Type B pancreatic cell (in vitro differentiated cells): ENCODE measurements at regions not wholly inside any gene's neighbourhood (a gene's known extent, or its start where the extent isn't known, plus 50 kb on each side); places are given as distances from the start of the nearest gene placed in this dataset.
"Not testable (repeated sequence)": the region's sequence is repeated elsewhere in the genome, so short reads cannot be mapped to it uniquely, and the experiment has no call there.

Source experiments
- DNase-seq: peaks from one replicate; pipeline ENCODE4 v3.0.0; 2021; ENCODE audit warnings: mixed read lengths; ENCODE audit not compliant: unreplicated experiment; ENCODE audit errors: extremely low spot score
- H3K27ac Mint-ChIP-seq: 2 replicates; pipeline ENCODE4 v1.8.0; 2021; ENCODE audit warnings: mild to moderate bottlenecking, mixed read lengths
- H3K27me3 Mint-ChIP-seq: 2 replicates; pipeline ENCODE4 v1.8.0; 2021; ENCODE audit warnings: mixed read lengths
- H3K36me3 Mint-ChIP-seq: 2 replicates; pipeline ENCODE4 v1.8.0; 2021; ENCODE audit warnings: mixed read lengths
- H3K4me1 Mint-ChIP-seq: one replicate; pipeline ENCODE4 v1.8.0; 2021; ENCODE audit warnings: mixed read lengths; ENCODE audit not compliant: unreplicated experiment
- H3K4me3 Mint-ChIP-seq: 2 replicates; pipeline ENCODE4 v1.8.0; 2021; ENCODE audit warnings: mild to moderate bottlenecking, mixed read lengths
- H3K9me3 Mint-ChIP-seq: 2 replicates; pipeline ENCODE4 v1.8.0; 2021; ENCODE audit warnings: mixed read lengths
- TF ChIP-seq, protein P1 (sequence below): fragments of 200-600 bp; sonication (generic); conservative IDR thresholded peaks from 2 replicates; pipeline ENCODE4 v1.5.0; 2021; ENCODE audit warnings: antibody characterized with exemption, mild to moderate bottlenecking

DNA sequence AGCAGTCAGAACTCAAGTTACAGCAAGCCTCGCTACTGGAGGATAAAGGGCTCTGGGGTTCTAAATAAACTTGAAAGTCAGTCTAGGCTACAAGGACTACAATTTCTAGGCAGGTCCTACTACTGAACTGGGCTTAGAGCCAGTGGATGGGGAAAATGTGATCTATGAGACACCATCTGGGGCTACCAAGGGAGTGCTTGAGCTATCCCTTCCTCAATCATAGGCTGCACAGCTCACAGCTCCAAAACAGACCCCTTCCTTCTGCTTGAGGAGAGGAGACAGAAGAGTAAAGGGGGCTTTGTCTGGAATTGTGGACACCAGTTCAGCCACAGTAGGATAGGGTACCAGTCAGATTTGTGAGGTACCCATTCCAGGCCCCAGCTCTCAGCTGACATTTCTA, 145.8 kb upstream of the SNX7 start:
- H3K36me3 Mint-ChIP-seq = no peaks in the 10 kb centered on the region
- H3K4me3 Mint-ChIP-seq = no peak overlapping the region

DNA sequence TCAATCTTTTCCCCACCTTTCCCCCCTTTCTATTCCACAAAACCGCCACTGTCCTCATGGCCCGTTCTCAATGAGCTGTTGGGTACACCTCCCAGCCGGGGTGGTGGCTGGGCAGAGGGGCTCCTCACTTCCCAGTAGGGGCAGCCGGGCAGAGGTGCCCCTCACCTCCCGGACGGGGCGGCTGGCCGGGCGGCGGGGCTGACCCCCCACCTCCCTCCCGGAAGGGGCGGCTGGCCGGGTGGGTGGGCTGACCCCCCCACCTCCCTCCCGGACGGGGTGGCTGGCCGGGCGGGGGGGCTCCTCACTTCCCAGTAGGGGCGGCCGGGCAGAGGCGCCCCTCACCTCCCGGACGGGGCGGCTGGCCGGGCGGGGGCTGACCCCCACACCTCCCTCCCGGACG, 149.3 kb upstream of the SNX7 start:
- not testable (repeated sequence) for H3K4me3 Mint-ChIP-seq, DNase-seq, H3K4me1 Mint-ChIP-seq, H3K9me3 Mint-ChIP-seq, H3K27ac Mint-ChIP-seq, H3K27me3 Mint-ChIP-seq, H3K36me3 Mint-ChIP-seq

More for the DNA sequence above, 145.8 kb upstream of the SNX7 start:
- TF ChIP-seq, protein P1, sequence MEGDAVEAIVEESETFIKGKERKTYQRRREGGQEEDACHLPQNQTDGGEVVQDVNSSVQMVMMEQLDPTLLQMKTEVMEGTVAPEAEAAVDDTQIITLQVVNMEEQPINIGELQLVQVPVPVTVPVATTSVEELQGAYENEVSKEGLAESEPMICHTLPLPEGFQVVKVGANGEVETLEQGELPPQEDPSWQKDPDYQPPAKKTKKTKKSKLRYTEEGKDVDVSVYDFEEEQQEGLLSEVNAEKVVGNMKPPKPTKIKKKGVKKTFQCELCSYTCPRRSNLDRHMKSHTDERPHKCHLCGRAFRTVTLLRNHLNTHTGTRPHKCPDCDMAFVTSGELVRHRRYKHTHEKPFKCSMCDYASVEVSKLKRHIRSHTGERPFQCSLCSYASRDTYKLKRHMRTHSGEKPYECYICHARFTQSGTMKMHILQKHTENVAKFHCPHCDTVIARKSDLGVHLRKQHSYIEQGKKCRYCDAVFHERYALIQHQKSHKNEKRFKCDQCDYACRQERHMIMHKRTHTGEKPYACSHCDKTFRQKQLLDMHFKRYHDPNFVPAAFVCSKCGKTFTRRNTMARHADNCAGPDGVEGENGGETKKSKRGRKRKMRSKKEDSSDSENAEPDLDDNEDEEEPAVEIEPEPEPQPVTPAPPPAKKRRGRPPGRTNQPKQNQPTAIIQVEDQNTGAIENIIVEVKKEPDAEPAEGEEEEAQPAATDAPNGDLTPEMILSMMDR = no peak
- no peaks in the 10 kb centered on the region for H3K27me3 Mint-ChIP-seq
- H3K9me3 Mint-ChIP-seq = peaks cover 6% of the 10 kb centered on the region
- H3K4me1 Mint-ChIP-seq = no peaks in the 10 kb centered on the region
- DNase-seq = no peak
- no peak overlapping the region for H3K27ac Mint-ChIP-seq

DNA sequence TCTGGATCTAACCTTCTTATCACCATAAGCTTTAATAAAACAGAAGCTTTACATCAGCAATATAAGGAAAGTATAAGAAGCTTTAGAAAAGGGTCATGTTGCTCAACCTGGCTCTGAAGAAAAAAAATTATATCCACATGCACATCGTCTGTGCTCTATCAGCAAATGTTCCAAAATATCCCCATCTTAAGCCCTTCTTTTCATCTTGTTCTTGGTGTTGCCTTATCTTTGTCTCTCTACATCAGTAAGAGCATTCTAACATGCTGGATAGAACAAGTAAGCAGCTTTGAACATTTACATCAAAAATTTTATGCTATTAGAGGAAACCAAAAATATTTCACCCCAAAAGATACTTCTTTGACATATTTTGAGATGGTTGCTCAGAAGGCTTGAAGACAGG, 157.8 kb upstream of the SNX7 start:
- no peak for DNase-seq
- H3K36me3 Mint-ChIP-seq = no peaks in the 10 kb centered on the region
- no peaks in the 10 kb centered on the region for H3K4me1 Mint-ChIP-seq
- peaks cover 8% of the 10 kb centered on the region for H3K9me3 Mint-ChIP-seq
- TF ChIP-seq, protein P1 = no peak
- H3K27me3 Mint-ChIP-seq = no peaks in the 10 kb centered on the region
- no peak overlapping the region for H3K4me3 Mint-ChIP-seq
- no peak overlapping the region for H3K27ac Mint-ChIP-seq

DNA sequence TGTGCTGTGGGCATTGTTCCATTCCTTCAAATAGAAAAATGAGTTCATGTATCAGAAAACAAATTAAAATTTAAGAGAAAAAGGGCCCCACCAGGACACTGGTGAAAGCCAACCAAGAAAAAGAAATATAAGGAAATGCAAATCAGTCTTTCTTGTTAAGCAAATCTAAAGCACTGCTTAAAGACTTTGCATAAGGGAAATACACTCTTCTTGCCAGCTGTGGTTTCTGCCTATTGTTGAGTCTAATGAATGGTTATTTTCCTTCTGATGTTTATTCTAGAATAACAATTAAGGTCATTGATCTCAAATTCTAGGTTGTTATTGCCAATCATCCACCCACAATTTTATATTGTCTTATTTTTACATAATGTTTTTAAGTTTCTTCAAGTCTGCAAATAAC, 158.6 kb upstream of the SNX7 start:
- Mint-ChIP-seq H3K9me3 (peaks cover 8% of the 10 kb centered on the region), H3K36me3 (no peaks in the 10 kb centered on the region), H3K27me3 (no peaks in the 10 kb centered on the region), H3K27ac (no peak overlapping the region), H3K4me3 (no peak overlapping the region), H3K4me1 (no peaks in the 10 kb centered on the region)
- TF ChIP-seq, protein P1 = no peak
- DNase-seq = no peak

DNA sequence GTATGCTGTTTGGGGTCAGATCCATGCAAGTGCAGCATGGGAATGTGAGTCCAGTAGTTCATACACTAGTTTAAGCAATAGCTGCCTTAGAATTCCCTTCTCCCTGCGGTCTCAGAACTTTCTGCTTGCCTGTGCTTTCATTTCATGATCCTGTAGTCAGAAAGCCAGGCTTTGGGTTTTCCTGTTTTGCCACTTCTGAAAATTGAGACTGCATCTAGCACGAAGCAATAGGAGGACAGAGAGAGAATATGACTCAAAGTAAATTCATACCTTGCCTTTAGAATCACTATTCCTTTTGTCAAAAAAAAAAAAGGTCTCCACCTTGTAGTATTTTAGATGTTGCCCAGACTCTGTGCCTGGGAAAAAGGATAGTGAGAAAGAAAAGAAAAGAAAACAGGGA, 161.2 kb upstream of the SNX7 start:
- no peaks in the 10 kb centered on the region for H3K4me1 Mint-ChIP-seq
- DNase-seq = no peak
- H3K36me3 Mint-ChIP-seq = no peaks in the 10 kb centered on the region
- no peaks in the 10 kb centered on the region for H3K9me3 Mint-ChIP-seq
- no peaks in the 10 kb centered on the region for H3K27me3 Mint-ChIP-seq
- no peak overlapping the region for H3K4me3 Mint-ChIP-seq
- H3K27ac Mint-ChIP-seq = no peak overlapping the region
- TF ChIP-seq, protein P1 = no peak

DNA sequence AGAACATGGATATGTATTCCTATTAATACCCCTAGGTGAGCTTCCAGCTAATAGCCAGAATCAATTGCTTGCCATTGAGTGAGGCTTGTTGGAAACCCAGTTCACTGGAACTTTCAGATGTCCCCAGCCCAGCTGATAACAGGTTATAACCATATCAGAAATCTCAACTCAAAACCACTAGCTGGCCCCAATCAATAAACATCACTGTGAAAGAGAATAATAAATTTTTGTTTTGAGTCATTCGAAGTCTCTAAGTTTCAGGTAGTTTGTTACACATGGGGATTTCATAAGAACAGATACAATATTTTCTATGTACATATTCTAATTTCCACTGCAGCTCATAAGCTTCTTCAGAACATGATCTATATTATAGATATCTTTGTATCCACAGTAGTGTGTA, 162.9 kb upstream of the SNX7 start:
- no peak overlapping the region for H3K27ac Mint-ChIP-seq
- H3K9me3 Mint-ChIP-seq = no peaks in the 10 kb centered on the region
- no peaks in the 10 kb centered on the region for H3K36me3 Mint-ChIP-seq
- H3K4me3 Mint-ChIP-seq = no peak overlapping the region
- DNase-seq = no peak
- no peaks in the 10 kb centered on the region for H3K4me1 Mint-ChIP-seq
- H3K27me3 Mint-ChIP-seq = no peaks in the 10 kb centered on the region
- TF ChIP-seq, protein P1 = no peak
